ENCODE measurements at regions not wholly inside any gene's neighbourhood (a gene's known extent, or its start where the extent isn't known, plus 50 kb on each side); places are given as distances from the start of the nearest gene placed in this dataset.

GRCh38 chr21:20515446-20515845, 482.8 kb upstream of the NCAM2 start:
- TF ChIP-seq CTCF (conservative IDR thresholded peaks at IDR 0.05; ENCODE audit: low read length): no peak
- TF ChIP-seq EZH2phosphoT487 (IDR thresholded peaks at IDR 0.05; ENCODE audit: borderline replicate concordance, low read depth, low read length): no peak

Data from OCI-LY7 (cell line).